H1 (cell line): ENCODE measurements at regions not wholly inside any gene's neighbourhood (a gene's known extent, or its start where the extent isn't known, plus 50 kb on each side); places are given as distances from the start of the nearest gene placed in this dataset.

ENCODE experiments used
- CTCF ChIA-PET: fragments of 300-600 bp; sonication (Branson Sonifier 250); formaldehyde crosslinking; loops from one replicate; lab custom pipeline; 2021; ENCODE audit not compliant: partially characterized antibody; lab: Charles Lee
- POLR2A ChIA-PET: fragments of 300-600 bp; sonication (Branson Sonifier 250); formaldehyde crosslinking; loops from one replicate; lab custom pipeline; 2021; ENCODE audit warnings: inconsistent platforms; ENCODE audit not compliant: partially characterized antibody; lab: Charles Lee
- DNase-seq, 2 experiments: peaks; one replicate each; pipeline versions ENCODE4 v3.0.0 to v3.0.0-alpha.2; 2010 to 2022; ENCODE audit warnings: low spot score in 2 of 2, low read depth in 1 of 2, mixed read lengths in 1 of 2
- FAIRE-seq: peaks from 2 replicates; lab custom pipeline; 2011; peaks lifted over from hg19 to GRCh38; lab: Jason Lieb, UNC
- H2AFZ ChIP-seq: 2 replicates; pipeline ENCODE4 v1.8.1; 2012; ENCODE audit warnings: low read length, inconsistent platforms
- H2AK5ac ChIP-seq: 2 replicates; pipeline ENCODE4 v1.6.1; 2013; ENCODE audit warnings: low read depth, low read length
- H2BK120ac ChIP-seq: replicated peaks from 2 replicates; pipeline ENCODE3; 2013; ENCODE audit warnings: low read depth, low read length, inconsistent platforms
- H2BK12ac ChIP-seq: 2 replicates; pipeline ENCODE4 v1.6.1; 2013; ENCODE audit warnings: low read depth, low read length
- H2BK15ac ChIP-seq: 2 replicates; pipeline ENCODE4 v1.6.1; 2013; ENCODE audit warnings: low read length
- H2BK20ac ChIP-seq: 2 replicates; pipeline ENCODE4 v1.6.1; 2013; ENCODE audit warnings: low read length
- H2BK5ac ChIP-seq: 2 replicates; pipeline ENCODE4 v1.6.1; 2013; ENCODE audit warnings: low read depth, low read length
- H3K14ac ChIP-seq: 2 replicates; pipeline ENCODE4 v1.6.1; 2013; ENCODE audit warnings: inconsistent platforms; ENCODE audit not compliant: insufficient read length
- H3K18ac ChIP-seq: 2 replicates; pipeline ENCODE4 v1.6.1; 2013; ENCODE audit warnings: low read length; ENCODE audit errors: extremely low read depth
- H3K23ac ChIP-seq: 2 replicates; pipeline ENCODE4 v1.6.1; 2013; ENCODE audit warnings: inconsistent platforms; ENCODE audit not compliant: insufficient read length
- H3K23me2 ChIP-seq: 2 replicates; pipeline ENCODE4 v1.6.1; 2013; ENCODE audit warnings: low read depth, low read length
- H3K27ac ChIP-seq: 2 replicates; pipeline ENCODE4 v1.6.1; 2011; ENCODE audit warnings: low read depth, low read length, inconsistent platforms
- H3K27me3 ChIP-seq, 4 experiments: replicated peaks in 1 of 4; 1 replicate in 1 of 4; 2 replicates in 3 of 4; pipeline versions ENCODE4 v1.6.1 to v1.8.1; 2011 to 2013; ENCODE audit warnings: low read length in 3 of 4, mild to moderate bottlenecking in 3 of 4, inconsistent platforms in 2 of 4, mixed read lengths in 2 of 4, moderate library complexity in 1 of 4; ENCODE audit not compliant: control insufficient read depth in 3 of 4, insufficient read depth in 3 of 4; ENCODE audit errors: extremely low read depth in 1 of 4
- H3K36me3 ChIP-seq, 4 experiments: 2 replicates each; pipeline versions ENCODE4 v1.6.1 to v1.8.1; 2011 to 2013; ENCODE audit warnings: mild to moderate bottlenecking in 4 of 4, low read length in 3 of 4, moderate library complexity in 2 of 4, control low read depth in 1 of 4, inconsistent platforms in 1 of 4; ENCODE audit not compliant: insufficient read depth in 4 of 4, control insufficient read depth in 2 of 4
- H3K4ac ChIP-seq: replicated peaks from 2 replicates; pipeline ENCODE3; 2013; ENCODE audit warnings: low read length, low read depth, mixed read lengths, inconsistent platforms; ENCODE audit not compliant: insufficient read length
- H3K4me1 ChIP-seq, 4 experiments: replicated peaks in 1 of 4; 1 replicate in 1 of 4; 2 replicates in 3 of 4; pipeline versions ENCODE4 v1.6.1 to v1.8.1; 2011 to 2013; ENCODE audit warnings: low read length in 3 of 4, inconsistent platforms in 2 of 4, mixed read lengths in 1 of 4; ENCODE audit not compliant: insufficient read depth in 4 of 4, control insufficient read depth in 3 of 4
- H3K4me2 ChIP-seq, 2 experiments: 2 replicates each; pipeline versions ENCODE4 v1.6.1 to v1.8.1; 2011 to 2013; ENCODE audit warnings: low read depth in 2 of 2, low read length in 2 of 2, control low read depth in 1 of 2, inconsistent platforms in 1 of 2, mild to moderate bottlenecking in 1 of 2; ENCODE audit not compliant: insufficient read depth in 1 of 2
- H3K4me3 ChIP-seq, 4 experiments: fragments of 200-600, 300-600 bp in 1 of 4; sonication (generic), shearing (Covaris generic), sonication (Bioruptor Twin) in 1 of 4; 2 replicates each; pipeline versions ENCODE4 v1.5.1 to v1.8.1; 2011 to 2016; ENCODE audit warnings: low read length in 4 of 4, low read depth in 3 of 4, control low read depth in 2 of 4, inconsistent platforms in 2 of 4, mild to moderate bottlenecking in 2 of 4, mixed read lengths in 1 of 4, moderate library complexity in 1 of 4; ENCODE audit not compliant: insufficient read depth in 2 of 4; ENCODE audit errors: extremely low read depth in 1 of 4
- H3K56ac ChIP-seq: replicated peaks from 2 replicates; pipeline ENCODE3; 2013; ENCODE audit warnings: low read depth, mild to moderate bottlenecking, mixed read lengths, low read length, inconsistent platforms; ENCODE audit not compliant: insufficient read length
- H3K79me1 ChIP-seq: 2 replicates; pipeline ENCODE4 v1.6.1; 2013; ENCODE audit warnings: low read depth, low read length, control low read depth
- H3K79me2 ChIP-seq, 2 experiments: 2 replicates each; pipeline versions ENCODE4 v1.6.1 to v1.8.1; 2012 to 2013; ENCODE audit warnings: low read length in 2 of 2, mild to moderate bottlenecking in 2 of 2, inconsistent platforms in 1 of 2; ENCODE audit not compliant: insufficient read depth in 2 of 2, control insufficient read depth in 1 of 2
- H3K9ac ChIP-seq, 4 experiments: replicated peaks in 1 of 4; 1 replicate in 1 of 4; 2 replicates in 3 of 4; pipeline versions ENCODE4 v1.6.1 to v1.8.1; 2011 to 2013; ENCODE audit warnings: low read depth in 3 of 4, low read length in 3 of 4, control low read depth in 2 of 4, mild to moderate bottlenecking in 2 of 4, moderate library complexity in 2 of 4, inconsistent platforms in 1 of 4; ENCODE audit errors: extremely low read depth in 1 of 4
- H3K9me3 ChIP-seq, 2 experiments: 2 replicates each; pipeline versions ENCODE4 v1.6.1 to v1.8.1; 2012 to 2013; ENCODE audit warnings: mild to moderate bottlenecking in 2 of 2, moderate library complexity in 2 of 2, control low read depth in 1 of 2, inconsistent platforms in 1 of 2, low read depth in 1 of 2, low read length in 1 of 2, mixed read lengths in 1 of 2; ENCODE audit not compliant: insufficient read depth in 2 of 2
- H4K20me1 ChIP-seq, 2 experiments: replicated peaks in 1 of 2; 2 replicates each; pipeline versions ENCODE3 to v1.8.1; 2011 to 2013; ENCODE audit warnings: inconsistent platforms in 2 of 2, low read length in 2 of 2, mild to moderate bottlenecking in 1 of 2; ENCODE audit not compliant: insufficient read depth in 2 of 2, control insufficient read depth in 1 of 2
- H4K5ac ChIP-seq: 2 replicates; pipeline ENCODE4 v1.6.1; 2013; ENCODE audit warnings: low read length, low read depth, mixed read lengths, inconsistent platforms; ENCODE audit not compliant: insufficient read length
- H4K8ac ChIP-seq: 2 replicates; pipeline ENCODE4 v1.8.0; 2013; ENCODE audit warnings: mild to moderate bottlenecking, moderate library complexity, low read length, inconsistent platforms; ENCODE audit not compliant: insufficient read depth; ENCODE audit errors: extremely low read depth
- H4K91ac ChIP-seq: replicated peaks from 2 replicates; pipeline ENCODE3; 2013; ENCODE audit warnings: low read length, mixed read lengths, inconsistent platforms; ENCODE audit not compliant: insufficient read length
- ATF2 ChIP-seq: IDR thresholded peaks from 2 replicates; pipeline ENCODE4 v1.6.1; 2012; ENCODE audit warnings: low read length, inconsistent platforms
- KDM1A ChIP-seq: fragments of 200-600, 300-600 bp; sonication (generic); IDR thresholded peaks from 2 replicates; pipeline ENCODE4 v1.7.1; 2016; ENCODE audit warnings: mild to moderate bottlenecking, low read length, borderline replicate concordance
- POLR2AphosphoS5 ChIP-seq: IDR thresholded peaks from 2 replicates; pipeline ENCODE4 v1.6.1; 2011; ENCODE audit warnings: low read depth, low read length
- RXRA ChIP-seq: IDR thresholded peaks from 2 replicates; pipeline ENCODE4 v1.6.1; 2011; ENCODE audit warnings: low read depth, mild to moderate bottlenecking, low read length, moderate library complexity; ENCODE audit not compliant: insufficient read depth
- SAP30 ChIP-seq: fragments of 300-600 bp; sonication (generic); IDR thresholded peaks from 2 replicates; pipeline ENCODE4 v1.7.1; 2012; ENCODE audit warnings: low read length, moderate library complexity, mild to moderate bottlenecking, inconsistent platforms; ENCODE audit not compliant: insufficient read depth, insufficient replicate concordance
- SUZ12 ChIP-seq: fragments of 200-600 bp; sonication (generic); IDR thresholded peaks from 2 replicates; pipeline ENCODE4 v1.6.1; 2012; ENCODE audit warnings: mild to moderate bottlenecking, inconsistent platforms, low read length, moderate library complexity, mixed read lengths
- TAF7 ChIP-seq: optimal IDR thresholded peaks from 2 replicates; pipeline ENCODE3; 2011; ENCODE audit warnings: low read depth, mild to moderate bottlenecking, inconsistent platforms, low read length, moderate library complexity, borderline replicate concordance
- TBP ChIP-seq: IDR thresholded peaks from 2 replicates; pipeline ENCODE4 v1.6.1; 2011; ENCODE audit warnings: low read depth, low read length, improper control_type of control experiment
- ZNF274 ChIP-seq: IDR thresholded peaks from 2 replicates; pipeline ENCODE4 v1.7.0; 2012; ENCODE audit warnings: low read length, borderline replicate concordance; ENCODE audit errors: extremely low read depth
- WGBS, 2 experiments: shearing (Covaris generic) in 1 of 2; methylation state at CpG; one replicate each; pipeline versions ENCODE4 v1.1.6 to v1.1.7; 2013 to 2015; ENCODE audit warnings: low lambda C conversion rate in 2 of 2, mixed read lengths in 2 of 2, inconsistent platforms in 1 of 2, low coverage in 1 of 2, missing lambda C conversion rate in 1 of 2; ENCODE audit not compliant: insufficient replicate concordance in 2 of 2, insufficient coverage in 1 of 2, insufficient read length in 1 of 2; ENCODE audit errors: extremely low coverage in 1 of 2, missing lambda C conversion rate in 1 of 2; 5-methylcytosine and 5-hydroxymethylcytosine counted together

- no peak overlapping the region for H2AFZ ChIP-seq
- no peak overlapping the region for H3K4ac ChIP-seq
- no peak overlapping the region for H3K4me3 ChIP-seq
- H3K36me3 ChIP-seq, result no peaks in the 10 kb centered on the region
- no peaks in the 10 kb centered on the region for H3K23me2 ChIP-seq
- no peak overlapping the region for H3K18ac ChIP-seq
- no peak overlapping the region for H4K5ac ChIP-seq
- H2AK5ac ChIP-seq, result no peak overlapping the region
- H2BK120ac ChIP-seq, result no peak overlapping the region
- H3K79me2 ChIP-seq, result no peaks in the 10 kb centered on the region
- no peak overlapping the region for H3K23ac ChIP-seq
- H4K8ac ChIP-seq, result no peak overlapping the region; the same call in 1 of the 2 replicates
- H4K20me1 ChIP-seq, result no peaks in the 10 kb centered on the region
- no peak overlapping the region for H3K9ac ChIP-seq
- peaks cover 8 to 17% (median 10%) of the 10 kb centered on the region in 4 experiments; a peak in 6 of 7 replicates for H3K4me1 ChIP-seq
- DNase-seq (no peak), FAIRE-seq (no peak)
- no peak overlapping the region for H2BK12ac ChIP-seq
- ChIA-PET CTCF (interaction anchor here (0.6 to 2.4 kb wide), 4 partner anchors 11 to 395 kb away, joined by 3 to 10 read pairs (median 5); no protein-coding TSS in a partner anchor), POLR2A (interaction anchor here (0.6 to 1.4 kb wide), 2 partner anchors 11 to 668 kb away, joined by 4 read pairs; no protein-coding TSS in a partner anchor)
- H3K4me2 ChIP-seq, result no peak overlapping the region
- 96% methylated on average over 6 of the region's 6 CpGs; no CpG with 5 or more reads in 1 of the 2 experiments for WGBS, 2 experiments
- H2BK5ac ChIP-seq, result no peak overlapping the region
- no peak overlapping the region for H2BK15ac ChIP-seq
- no peaks in the 10 kb centered on the region for H3K27me3 ChIP-seq
- H3K14ac ChIP-seq, result no peak overlapping the region
- no peaks in the 10 kb centered on the region for H3K79me1 ChIP-seq
- no peak overlapping the region for H3K56ac ChIP-seq
- H2BK20ac ChIP-seq, result no peak overlapping the region
- no peak overlapping the region for H3K27ac ChIP-seq
- H4K91ac ChIP-seq, result no peak overlapping the region
- H3K9me3 ChIP-seq, result no peaks in the 10 kb centered on the region
- TF ChIP-seq KDM1A, result no peak
- no peak for TF ChIP-seq ZNF274
- no peak for TF ChIP-seq POLR2AphosphoS5
- TF ChIP-seq TBP, result no peak
- no peak for TF ChIP-seq SUZ12
- TF ChIP-seq SAP30, result no peak
- TF ChIP-seq TAF7, result no peak
- TF ChIP-seq ATF2, result no peak
- TF ChIP-seq RXRA, result no peak
Observed at GRCh38 chr12:13591059-13591458, 390.3 kb downstream of the GRIN2B start.
